ENCODE measurements at regions not wholly inside any gene's neighbourhood (a gene's known extent, or its start where the extent isn't known, plus 50 kb on each side); places are given as distances from the start of the nearest gene placed in this dataset.

GRCh38 chr15:69750253-69750652 is 297.6 kb downstream of the RPLP1 start:
- Histone ChIP-seq H3K27ac (ENCODE audit: insufficient read depth, low read length, poor library complexity, severe bottlenecking) (no peak overlapping the region), H3K36me3 (ENCODE audit: control insufficient read depth, insufficient read depth, low read length) (no peaks in the 10 kb centered on the region), H3K9me3 (ENCODE audit: control insufficient read depth, low read length) (no peaks in the 10 kb centered on the region), H3K4me3 (ENCODE audit: insufficient read depth, low read depth, low read length, poor library complexity, severe bottlenecking) (no peak overlapping the region), H3K27me3 (replicated peaks; ENCODE audit: control insufficient read depth, insufficient read depth, low read length, poor library complexity, severe bottlenecking) (no peaks in the 10 kb centered on the region), H3K4me1 (ENCODE audit: control insufficient read depth, insufficient read depth, low read length, poor library complexity, severe bottlenecking) (peaks cover 12% of the 10 kb centered on the region)
- no peak for DNase-seq

- no peaks in the 10 kb centered on the region for H3K9me3 ChIP-seq (ENCODE audit: control insufficient read depth, low read length)
- no peak overlapping the region for H3K4me3 ChIP-seq (ENCODE audit: insufficient read depth, low read depth, low read length, poor library complexity, severe bottlenecking)
- no peaks in the 10 kb centered on the region for H3K36me3 ChIP-seq (ENCODE audit: control insufficient read depth, insufficient read depth, low read length)
- H3K27me3 ChIP-seq (replicated peaks; ENCODE audit: control insufficient read depth, insufficient read depth, low read length, poor library complexity, severe bottlenecking), result no peaks in the 10 kb centered on the region
- peaks cover 20% of the 10 kb centered on the region for H3K4me1 ChIP-seq (ENCODE audit: control insufficient read depth, insufficient read depth, low read length, poor library complexity, severe bottlenecking)
- no peak for DNase-seq
- no peak overlapping the region for H3K27ac ChIP-seq (ENCODE audit: insufficient read depth, low read length, poor library complexity, severe bottlenecking)
Observed at GRCh38 chr15:69751147-69751546, 298.5 kb downstream of the RPLP1 start.

GRCh38 chr15:69751566-69751965 is 298.9 kb downstream of the RPLP1 start:
- H3K4me3 ChIP-seq (ENCODE audit: insufficient read depth, low read depth, low read length, poor library complexity, severe bottlenecking), result no peak overlapping the region
- no peak for DNase-seq
- H3K36me3 ChIP-seq (ENCODE audit: control insufficient read depth, insufficient read depth, low read length), result no peaks in the 10 kb centered on the region
- H3K27ac ChIP-seq (ENCODE audit: insufficient read depth, low read length, poor library complexity, severe bottlenecking), result no peak overlapping the region
- no peaks in the 10 kb centered on the region for H3K27me3 ChIP-seq (replicated peaks; ENCODE audit: control insufficient read depth, insufficient read depth, low read length, poor library complexity, severe bottlenecking)
- no peaks in the 10 kb centered on the region for H3K9me3 ChIP-seq (ENCODE audit: control insufficient read depth, low read length)
- peaks cover 25% of the 10 kb centered on the region for H3K4me1 ChIP-seq (ENCODE audit: control insufficient read depth, insufficient read depth, low read length, poor library complexity, severe bottlenecking)

- Histone ChIP-seq H3K9me3 (ENCODE audit: control insufficient read depth, low read length) (no peaks in the 10 kb centered on the region), H3K27me3 (replicated peaks; ENCODE audit: control insufficient read depth, insufficient read depth, low read length, poor library complexity, severe bottlenecking) (no peaks in the 10 kb centered on the region), H3K27ac (ENCODE audit: insufficient read depth, low read length, poor library complexity, severe bottlenecking) (no peak overlapping the region), H3K4me1 (ENCODE audit: control insufficient read depth, insufficient read depth, low read length, poor library complexity, severe bottlenecking) (peaks cover 46% of the 10 kb centered on the region), H3K36me3 (ENCODE audit: control insufficient read depth, insufficient read depth, low read length) (no peaks in the 10 kb centered on the region), H3K4me3 (ENCODE audit: insufficient read depth, low read depth, low read length, poor library complexity, severe bottlenecking) (no peak overlapping the region)
- DNase-seq, result no peak
Observed at GRCh38 chr15:69753867-69754266, 301.2 kb downstream of the RPLP1 start.

GRCh38 chr15:69754313-69754712 is 301.7 kb downstream of the RPLP1 start:
- Histone ChIP-seq H3K4me1 (ENCODE audit: control insufficient read depth, insufficient read depth, low read length, poor library complexity, severe bottlenecking) (peaks cover 50% of the 10 kb centered on the region), H3K9me3 (ENCODE audit: control insufficient read depth, low read length) (no peaks in the 10 kb centered on the region), H3K27me3 (replicated peaks; ENCODE audit: control insufficient read depth, insufficient read depth, low read length, poor library complexity, severe bottlenecking) (no peaks in the 10 kb centered on the region), H3K36me3 (ENCODE audit: control insufficient read depth, insufficient read depth, low read length) (no peaks in the 10 kb centered on the region), H3K4me3 (ENCODE audit: insufficient read depth, low read depth, low read length, poor library complexity, severe bottlenecking) (no peak overlapping the region), H3K27ac (ENCODE audit: insufficient read depth, low read length, poor library complexity, severe bottlenecking) (no peak overlapping the region)
- DNase-seq, result no peak

- DNase-seq, result peak; percentile 41 to 67 (median 63)
- Histone ChIP-seq H3K36me3 (ENCODE audit: control insufficient read depth, insufficient read depth, low read length) (no peaks in the 10 kb centered on the region), H3K4me1 (ENCODE audit: control insufficient read depth, insufficient read depth, low read length, poor library complexity, severe bottlenecking) (peaks cover 64% of the 10 kb centered on the region), H3K27me3 (replicated peaks; ENCODE audit: control insufficient read depth, insufficient read depth, low read length, poor library complexity, severe bottlenecking) (no peaks in the 10 kb centered on the region), H3K4me3 (ENCODE audit: insufficient read depth, low read depth, low read length, poor library complexity, severe bottlenecking) (peak overlapping the region; percentile 25), H3K27ac (ENCODE audit: insufficient read depth, low read length, poor library complexity, severe bottlenecking) (no peak overlapping the region), H3K9me3 (ENCODE audit: control insufficient read depth, low read length) (no peaks in the 10 kb centered on the region)
Observed at GRCh38 chr15:69755551-69756310, 303.1 kb downstream of the RPLP1 start.

- no peak for DNase-seq
- H3K36me3 ChIP-seq (ENCODE audit: control insufficient read depth, insufficient read depth, low read length), result no peaks in the 10 kb centered on the region
- no peaks in the 10 kb centered on the region for H3K9me3 ChIP-seq (ENCODE audit: control insufficient read depth, low read length)
- peaks cover 69% of the 10 kb centered on the region for H3K4me1 ChIP-seq (ENCODE audit: control insufficient read depth, insufficient read depth, low read length, poor library complexity, severe bottlenecking)
- H3K27ac ChIP-seq (ENCODE audit: insufficient read depth, low read length, poor library complexity, severe bottlenecking), result no peak overlapping the region
- H3K4me3 ChIP-seq (ENCODE audit: insufficient read depth, low read depth, low read length, poor library complexity, severe bottlenecking), result no peak overlapping the region
- H3K27me3 ChIP-seq (replicated peaks; ENCODE audit: control insufficient read depth, insufficient read depth, low read length, poor library complexity, severe bottlenecking), result no peaks in the 10 kb centered on the region
Observed at GRCh38 chr15:69756440-69756839, 303.8 kb downstream of the RPLP1 start.

GRCh38 chr15:69757186-69757585 is 304.6 kb downstream of the RPLP1 start:
- Histone ChIP-seq H3K4me3 (ENCODE audit: insufficient read depth, low read depth, low read length, poor library complexity, severe bottlenecking) (no peak overlapping the region), H3K36me3 (ENCODE audit: control insufficient read depth, insufficient read depth, low read length) (no peaks in the 10 kb centered on the region), H3K27me3 (replicated peaks; ENCODE audit: control insufficient read depth, insufficient read depth, low read length, poor library complexity, severe bottlenecking) (no peaks in the 10 kb centered on the region), H3K4me1 (ENCODE audit: control insufficient read depth, insufficient read depth, low read length, poor library complexity, severe bottlenecking) (peaks cover 73% of the 10 kb centered on the region), H3K9me3 (ENCODE audit: control insufficient read depth, low read length) (no peaks in the 10 kb centered on the region), H3K27ac (ENCODE audit: insufficient read depth, low read length, poor library complexity, severe bottlenecking) (no peak overlapping the region)
- peak in 2 of 3 donors; percentile 24 to 25 for DNase-seq

- peak overlapping the region; percentile 15 for H3K27ac ChIP-seq (ENCODE audit: insufficient read depth, low read length, poor library complexity, severe bottlenecking)
- H3K4me3 ChIP-seq (ENCODE audit: insufficient read depth, low read depth, low read length, poor library complexity, severe bottlenecking), result no peak overlapping the region
- DNase-seq, result no peak
- H3K4me1 ChIP-seq (ENCODE audit: control insufficient read depth, insufficient read depth, low read length, poor library complexity, severe bottlenecking), result peaks cover 73% of the 10 kb centered on the region
- H3K27me3 ChIP-seq (replicated peaks; ENCODE audit: control insufficient read depth, insufficient read depth, low read length, poor library complexity, severe bottlenecking), result no peaks in the 10 kb centered on the region
- H3K36me3 ChIP-seq (ENCODE audit: control insufficient read depth, insufficient read depth, low read length), result no peaks in the 10 kb centered on the region
- no peaks in the 10 kb centered on the region for H3K9me3 ChIP-seq (ENCODE audit: control insufficient read depth, low read length)
Observed at GRCh38 chr15:69758291-69758771, 305.7 kb downstream of the RPLP1 start.
